ENCODE measurements at regions not wholly inside any gene's neighbourhood (a gene's known extent, or its start where the extent isn't known, plus 50 kb on each side); places are given as distances from the start of the nearest gene placed in this dataset.

GRCh38 chr4:18608908-18609533 is 587.5 kb upstream of the LCORL start:
- TF ChIP-seq POLR2A (IDR thresholded peaks at IDR 0.05; ENCODE audit: low read depth, low read length): no peak
- TF ChIP-seq POLR2AphosphoS5 (IDR thresholded peaks at IDR 0.05; ENCODE audit: low read depth, low read length): no peak
- TF ChIP-seq TAF1 (IDR thresholded peaks at IDR 0.05; ENCODE audit: borderline replicate concordance, low read depth, low read length): no peak
